GM13977 (cell line): ENCODE measurements at regions not wholly inside any gene's neighbourhood (a gene's known extent, or its start where the extent isn't known, plus 50 kb on each side); places are given as distances from the start of the nearest gene placed in this dataset.
"Not testable (repeated sequence)": the region's sequence is repeated elsewhere in the genome, so short reads cannot be mapped to it uniquely, and the experiment has no call there.

Experiments
- DNase-seq: peaks from one replicate; pipeline ENCODE4 v3.0.0; 2012; ENCODE audit warnings: low spot score
- CTCF ChIP-seq: IDR thresholded peaks from 2 replicates; pipeline ENCODE4 v1.5.1; 2012; ENCODE audit warnings: mild to moderate bottlenecking, control low read depth; ENCODE audit not compliant: insufficient read depth; ENCODE audit errors: extremely low read depth, missing control alignments
- in situ Hi-C: fragments of 300-500 bp; cut with MboI; formaldehyde crosslinking; loops from one replicate; pipeline ENCODE4 v1.12.0; 2022; ENCODE audit warnings: low sequenced_read_pairs, low pct_unique_long_range_greater_than_20kb, mixed read lengths, inconsistent platforms; ENCODE audit not compliant: unreplicated experiment

- TF ChIP-seq CTCF, result no peak
- in situ Hi-C loops, result no loop called here
- DNase-seq, result no peak
Observed at GRCh38 chr16:50453446-50453845, 84.7 kb upstream of the BRD7 start.

GRCh38 chr16:50451951-50452508 lies 83.2 kb upstream of the BRD7 start:
- no peak for TF ChIP-seq CTCF
- in situ Hi-C loops, result no loop called here
- DNase-seq, result no peak

GRCh38 chr16:50450957-50451356 lies 82.2 kb upstream of the BRD7 start:
- TF ChIP-seq CTCF, result no peak
- in situ Hi-C loops, result no loop called here
- no peak for DNase-seq

GRCh38 chr16:50449800-50450199 lies 81.0 kb upstream of the BRD7 start:
- DNase-seq, result no peak
- in situ Hi-C loops, result no loop called here
- no peak for TF ChIP-seq CTCF

- no peak for TF ChIP-seq CTCF
- DNase-seq, result no peak
- in situ Hi-C loops, result no loop called here
Observed at GRCh38 chr16:50448981-50449380, 80.2 kb upstream of the BRD7 start.

- TF ChIP-seq CTCF, result no peak
- no peak for DNase-seq
- in situ Hi-C loops, result no loop called here
Observed at GRCh38 chr16:50448522-50448921, 79.7 kb upstream of the BRD7 start.

GRCh38 chr16:50447386-50447785 lies 78.6 kb upstream of the BRD7 start:
- DNase-seq, in situ Hi-C loops: not testable (repeated sequence)
